ENCODE measurements at regions not wholly inside any gene's neighbourhood (a gene's known extent, or its start where the extent isn't known, plus 50 kb on each side); places are given as distances from the start of the nearest gene placed in this dataset.

DNA sequence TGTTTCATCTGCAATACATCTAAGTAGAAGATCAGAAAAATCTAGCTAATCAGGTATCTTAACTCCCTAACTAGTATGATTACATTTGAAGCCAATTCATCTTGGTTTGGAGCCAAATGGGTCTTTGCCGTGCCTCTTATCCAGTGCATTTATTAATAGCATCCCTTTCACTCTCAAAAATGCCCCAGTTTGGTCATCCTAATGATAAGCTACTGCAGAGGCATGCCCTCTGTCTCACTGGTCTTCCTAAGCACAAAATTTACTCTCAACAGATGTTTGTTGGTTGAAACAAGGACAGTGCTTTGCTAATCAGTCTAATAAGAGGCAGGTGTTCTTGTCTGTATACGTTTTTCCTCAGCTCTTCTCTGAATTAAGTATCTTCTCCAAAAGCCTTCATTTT, 403.2 kb downstream of the RAD51AP2 start (continued):
- TF ChIP-seq EP300 (IDR thresholded peaks at IDR 0.05; ENCODE audit: borderline replicate concordance in 1 of 2, low read depth in 1 of 2, low read length in 1 of 2) (peak in 1 of 2 experiments; percentile 71; a peak in 2 of 4 replicates), RCOR1 (IDR thresholded peaks at IDR 0.05; ENCODE audit: low read length) (peak; percentile 79; the same call in 1 of the 2 replicates)

DNA sequence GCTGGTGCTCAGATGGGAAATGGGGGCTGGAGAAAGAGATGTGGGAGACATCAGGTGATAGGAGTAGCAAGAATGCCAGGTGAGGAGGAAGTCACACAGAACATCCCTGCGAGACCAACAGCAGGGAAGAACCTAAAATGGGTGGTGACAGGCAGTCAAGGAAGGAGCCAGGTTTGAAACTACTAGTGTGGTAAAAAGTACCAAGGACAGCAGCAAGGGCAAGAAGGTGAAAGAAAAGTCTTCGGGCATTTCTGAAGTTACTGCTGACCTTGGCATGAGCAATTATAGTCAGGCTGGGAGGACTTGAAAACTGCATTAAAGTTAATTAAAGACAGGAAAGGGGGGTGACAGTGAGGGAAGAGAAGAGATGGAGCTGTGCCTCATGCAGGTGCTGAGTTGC, 410.4 kb downstream of the RAD51AP2 start:
- Histone ChIP-seq H3F3A (replicated peaks; ENCODE audit: insufficient read depth) (no peaks in the 10 kb centered on the region), H4K20me1 (ENCODE audit: insufficient read depth) (no peaks in the 10 kb centered on the region), H3K4me3 (ENCODE audit: low read depth in 2 of 2, low read length in 1 of 2) (no peak overlapping the region), H3K9ac (no peak overlapping the region), H3K4me2 (no peak overlapping the region), H3K79me2 (ENCODE audit: insufficient read depth) (no peaks in the 10 kb centered on the region), H3K9me3 (no peaks in the 10 kb centered on the region), H3K4me1 (ENCODE audit: control insufficient read depth in 1 of 2, insufficient read depth in 2 of 2, low read depth in 1 of 2, low read length in 1 of 2) (no peaks in the 10 kb centered on the region), H3K27ac (ENCODE audit: low read depth in 2 of 2, low read length in 1 of 2) (no peak overlapping the region), H3K36me3 (replicated peaks in 1 of 2; ENCODE audit: control insufficient read depth in 1 of 2, insufficient read depth in 2 of 2, low read length in 1 of 2) (no peaks in the 10 kb centered on the region), H3K27me3 (ENCODE audit: insufficient read depth) (no peaks in the 10 kb centered on the region), H3K9me2 (no peaks in the 10 kb centered on the region), H2AFZ (ENCODE audit: low read depth) (no peak overlapping the region)
- WGBS (ENCODE audit: low lambda C conversion rate) = 33% methylated on average over 2 of the region's 2 CpGs
- TF ChIP-seq, protein P1, sequence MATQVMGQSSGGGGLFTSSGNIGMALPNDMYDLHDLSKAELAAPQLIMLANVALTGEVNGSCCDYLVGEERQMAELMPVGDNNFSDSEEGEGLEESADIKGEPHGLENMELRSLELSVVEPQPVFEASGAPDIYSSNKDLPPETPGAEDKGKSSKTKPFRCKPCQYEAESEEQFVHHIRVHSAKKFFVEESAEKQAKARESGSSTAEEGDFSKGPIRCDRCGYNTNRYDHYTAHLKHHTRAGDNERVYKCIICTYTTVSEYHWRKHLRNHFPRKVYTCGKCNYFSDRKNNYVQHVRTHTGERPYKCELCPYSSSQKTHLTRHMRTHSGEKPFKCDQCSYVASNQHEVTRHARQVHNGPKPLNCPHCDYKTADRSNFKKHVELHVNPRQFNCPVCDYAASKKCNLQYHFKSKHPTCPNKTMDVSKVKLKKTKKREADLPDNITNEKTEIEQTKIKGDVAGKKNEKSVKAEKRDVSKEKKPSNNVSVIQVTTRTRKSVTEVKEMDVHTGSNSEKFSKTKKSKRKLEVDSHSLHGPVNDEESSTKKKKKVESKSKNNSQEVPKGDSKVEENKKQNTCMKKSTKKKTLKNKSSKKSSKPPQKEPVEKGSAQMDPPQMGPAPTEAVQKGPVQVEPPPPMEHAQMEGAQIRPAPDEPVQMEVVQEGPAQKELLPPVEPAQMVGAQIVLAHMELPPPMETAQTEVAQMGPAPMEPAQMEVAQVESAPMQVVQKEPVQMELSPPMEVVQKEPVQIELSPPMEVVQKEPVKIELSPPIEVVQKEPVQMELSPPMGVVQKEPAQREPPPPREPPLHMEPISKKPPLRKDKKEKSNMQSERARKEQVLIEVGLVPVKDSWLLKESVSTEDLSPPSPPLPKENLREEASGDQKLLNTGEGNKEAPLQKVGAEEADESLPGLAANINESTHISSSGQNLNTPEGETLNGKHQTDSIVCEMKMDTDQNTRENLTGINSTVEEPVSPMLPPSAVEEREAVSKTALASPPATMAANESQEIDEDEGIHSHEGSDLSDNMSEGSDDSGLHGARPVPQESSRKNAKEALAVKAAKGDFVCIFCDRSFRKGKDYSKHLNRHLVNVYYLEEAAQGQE (IDR thresholded peaks at IDR 0.05; ENCODE audit: low read depth, low read length) = peak; percentile 67
- TF ChIP-seq TCF12 (IDR thresholded peaks at IDR 0.05) = no peak
- no peak for DNase-seq
- ChIA-PET CTCF (interaction anchor here (1.4 kb wide), 1 partner anchor 40 kb away, joined by 3 read pairs; no protein-coding TSS in a partner anchor), POLR2A (no interaction called here)

DNA sequence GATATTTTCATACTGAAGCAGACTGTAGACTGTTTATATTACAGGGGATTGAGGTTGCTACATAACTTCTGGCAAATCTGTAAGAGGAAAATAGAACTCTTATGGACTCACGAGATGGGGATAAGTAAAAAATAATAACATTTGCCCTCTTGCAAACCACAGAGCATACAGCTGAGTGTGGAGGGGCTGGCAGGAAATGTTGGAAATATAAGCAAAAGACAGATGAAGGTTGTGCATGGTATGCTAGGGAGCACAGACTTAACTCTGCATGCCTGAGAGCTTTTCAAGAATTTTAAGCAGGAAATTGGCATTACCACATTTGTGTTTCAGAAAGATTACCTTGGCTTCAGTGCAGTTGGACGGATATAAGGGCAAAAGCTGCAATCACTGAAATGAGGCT, 411.1 kb downstream of the RAD51AP2 start:
- Histone ChIP-seq H4K20me1 (ENCODE audit: insufficient read depth) (no peaks in the 10 kb centered on the region), H3K4me2 (no peak overlapping the region), H3K4me1 (ENCODE audit: control insufficient read depth in 1 of 2, insufficient read depth in 2 of 2, low read depth in 1 of 2, low read length in 1 of 2) (no peaks in the 10 kb centered on the region), H3K27ac (ENCODE audit: low read depth in 2 of 2, low read length in 1 of 2) (no peak overlapping the region), H3K9me2 (no peaks in the 10 kb centered on the region), H3K4me3 (ENCODE audit: low read depth in 2 of 2, low read length in 1 of 2) (no peak overlapping the region), H2AFZ (ENCODE audit: low read depth) (no peak overlapping the region), H3K79me2 (ENCODE audit: insufficient read depth) (no peaks in the 10 kb centered on the region), H3K9me3 (no peaks in the 10 kb centered on the region), H3K9ac (no peak overlapping the region), H3F3A (replicated peaks; ENCODE audit: insufficient read depth) (no peaks in the 10 kb centered on the region), H3K36me3 (replicated peaks in 1 of 2; ENCODE audit: control insufficient read depth in 1 of 2, insufficient read depth in 2 of 2, low read length in 1 of 2) (no peaks in the 10 kb centered on the region), H3K27me3 (ENCODE audit: insufficient read depth) (no peaks in the 10 kb centered on the region)
- 24% methylated on average over 2 of the region's 2 CpGs for WGBS (ENCODE audit: low lambda C conversion rate)
- ChIA-PET POLR2A (no interaction called here), CTCF (interaction anchor here (0.6 to 1.1 kb wide), 2 partner anchors 9 to 500 kb away, joined by 3 read pairs; no protein-coding TSS in a partner anchor)
- no peak for DNase-seq
- TF ChIP-seq, protein P2, sequence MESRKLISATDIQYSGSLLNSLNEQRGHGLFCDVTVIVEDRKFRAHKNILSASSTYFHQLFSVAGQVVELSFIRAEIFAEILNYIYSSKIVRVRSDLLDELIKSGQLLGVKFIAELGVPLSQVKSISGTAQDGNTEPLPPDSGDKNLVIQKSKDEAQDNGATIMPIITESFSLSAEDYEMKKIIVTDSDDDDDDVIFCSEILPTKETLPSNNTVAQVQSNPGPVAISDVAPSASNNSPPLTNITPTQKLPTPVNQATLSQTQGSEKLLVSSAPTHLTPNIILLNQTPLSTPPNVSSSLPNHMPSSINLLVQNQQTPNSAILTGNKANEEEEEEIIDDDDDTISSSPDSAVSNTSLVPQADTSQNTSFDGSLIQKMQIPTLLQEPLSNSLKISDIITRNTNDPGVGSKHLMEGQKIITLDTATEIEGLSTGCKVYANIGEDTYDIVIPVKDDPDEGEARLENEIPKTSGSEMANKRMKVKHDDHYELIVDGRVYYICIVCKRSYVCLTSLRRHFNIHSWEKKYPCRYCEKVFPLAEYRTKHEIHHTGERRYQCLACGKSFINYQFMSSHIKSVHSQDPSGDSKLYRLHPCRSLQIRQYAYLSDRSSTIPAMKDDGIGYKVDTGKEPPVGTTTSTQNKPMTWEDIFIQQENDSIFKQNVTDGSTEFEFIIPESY (IDR thresholded peaks at IDR 0.05; ENCODE audit: borderline replicate concordance, low read depth) = no peak
- no peak for TF ChIP-seq NFIC (IDR thresholded peaks at IDR 0.05; ENCODE audit: borderline replicate concordance)
- no peak for TF ChIP-seq SMC3 (IDR thresholded peaks at IDR 0.05; ENCODE audit: low read depth, low read length)
- TF ChIP-seq, protein P1 (IDR thresholded peaks at IDR 0.05; ENCODE audit: low read depth, low read length) = no peak
- TF ChIP-seq CHD2 (IDR thresholded peaks at IDR 0.05; ENCODE audit: low read length, partially characterized antibody) = no peak
- TF ChIP-seq FOSL2 (IDR thresholded peaks at IDR 0.05; ENCODE audit: borderline replicate concordance, low read depth) = no peak
- TF ChIP-seq, protein P3, sequence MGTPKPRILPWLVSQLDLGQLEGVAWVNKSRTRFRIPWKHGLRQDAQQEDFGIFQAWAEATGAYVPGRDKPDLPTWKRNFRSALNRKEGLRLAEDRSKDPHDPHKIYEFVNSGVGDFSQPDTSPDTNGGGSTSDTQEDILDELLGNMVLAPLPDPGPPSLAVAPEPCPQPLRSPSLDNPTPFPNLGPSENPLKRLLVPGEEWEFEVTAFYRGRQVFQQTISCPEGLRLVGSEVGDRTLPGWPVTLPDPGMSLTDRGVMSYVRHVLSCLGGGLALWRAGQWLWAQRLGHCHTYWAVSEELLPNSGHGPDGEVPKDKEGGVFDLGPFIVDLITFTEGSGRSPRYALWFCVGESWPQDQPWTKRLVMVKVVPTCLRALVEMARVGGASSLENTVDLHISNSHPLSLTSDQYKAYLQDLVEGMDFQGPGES (IDR thresholded peaks at IDR 0.05; ENCODE audit: low read depth, low read length) = no peak
- no peak for TF ChIP-seq YY1 (IDR thresholded peaks at IDR 0.05; ENCODE audit: low read depth)
- no peak for TF ChIP-seq GABPA (IDR thresholded peaks at IDR 0.05; ENCODE audit: low read depth)
- TF ChIP-seq, protein P4, sequence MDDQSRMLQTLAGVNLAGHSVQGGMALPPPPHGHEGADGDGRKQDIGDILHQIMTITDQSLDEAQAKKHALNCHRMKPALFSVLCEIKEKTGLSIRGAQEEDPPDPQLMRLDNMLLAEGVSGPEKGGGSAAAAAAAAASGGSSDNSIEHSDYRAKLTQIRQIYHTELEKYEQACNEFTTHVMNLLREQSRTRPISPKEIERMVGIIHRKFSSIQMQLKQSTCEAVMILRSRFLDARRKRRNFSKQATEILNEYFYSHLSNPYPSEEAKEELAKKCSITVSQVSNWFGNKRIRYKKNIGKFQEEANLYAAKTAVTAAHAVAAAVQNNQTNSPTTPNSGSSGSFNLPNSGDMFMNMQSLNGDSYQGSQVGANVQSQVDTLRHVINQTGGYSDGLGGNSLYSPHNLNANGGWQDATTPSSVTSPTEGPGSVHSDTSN (IDR thresholded peaks at IDR 0.05) = no peak
- no peak for TF ChIP-seq FOXM1 (IDR thresholded peaks at IDR 0.05; ENCODE audit: low read depth)
